Endothelial cell of umbilical vein (primary cell): ENCODE measurements at regions not wholly inside any gene's neighbourhood (a gene's known extent, or its start where the extent isn't known, plus 50 kb on each side); places are given as distances from the start of the nearest gene placed in this dataset.

ENCODE experiments used
- BruUV-seq: library from RNA; stranded (reverse); fragments of 400-500 nt; replicated peaks from 2 replicates; lab custom pipeline; 2021; lab: Mats Ljungman, UMichigan
- CTCF ChIA-PET: fragments of 300-600, 350-600 bp; sonication (Branson Sonifier 250); formaldehyde crosslinking; loops from one replicate; lab custom pipeline; 2021; ENCODE audit warnings: antibody characterized with exemption, inconsistent platforms; lab: Charles Lee
- POLR2A ChIA-PET: fragments of 300-600, 350-600 bp; sonication (Branson Sonifier 250); formaldehyde crosslinking; loops from one replicate; lab custom pipeline; 2021; ENCODE audit warnings: antibody characterized with exemption, inconsistent platforms; lab: Charles Lee
- DNase-seq: peaks from one replicate; pipeline ENCODE4 v3.0.0-alpha.2; 2011; ENCODE audit warnings: low read depth, low spot score
- FAIRE-seq: peaks from 2 replicates; lab custom pipeline; 2011; peaks lifted over from hg19 to GRCh38; lab: Jason Lieb, UNC
- H2AFZ ChIP-seq: 2 replicates; pipeline ENCODE4 v1.6.0; 2012; ENCODE audit warnings: low read depth, low read length, control low read depth, inconsistent platforms
- H3K27ac ChIP-seq: 2 replicates; pipeline ENCODE4 v1.5.1; 2011; ENCODE audit warnings: low read depth, mild to moderate bottlenecking, control low read depth, low read length, moderate library complexity; ENCODE audit not compliant: insufficient read depth
- H3K27me3 ChIP-seq, 2 experiments: 2 replicates each; pipeline versions ENCODE4 v1.6.0 to v1.6.1; 2011; ENCODE audit warnings: low read length in 2 of 2, mixed read lengths in 1 of 2; ENCODE audit not compliant: control insufficient read depth in 2 of 2, insufficient read depth in 2 of 2
- H3K36me3 ChIP-seq, 2 experiments: 2 replicates in 1 of 2; 3 replicates in 1 of 2; pipeline ENCODE4 v1.5.1; 2011; ENCODE audit warnings: low read length in 2 of 2, mild to moderate bottlenecking in 1 of 2, moderate library complexity in 1 of 2; ENCODE audit not compliant: control insufficient read depth in 2 of 2, insufficient read depth in 2 of 2; ENCODE audit errors: extremely low read depth in 1 of 2
- H3K4me1 ChIP-seq: 3 replicates; pipeline ENCODE4 v1.5.1; 2011; ENCODE audit warnings: mild to moderate bottlenecking, low read length; ENCODE audit not compliant: control insufficient read depth, insufficient read depth; ENCODE audit errors: extremely low read depth
- H3K4me2 ChIP-seq: 2 replicates; pipeline ENCODE4 v1.6.1; 2011; ENCODE audit warnings: low read length, control low read depth, mixed read lengths; ENCODE audit not compliant: insufficient read depth
- H3K4me3 ChIP-seq, 3 experiments: fragments of 200-600 bp in 1 of 3; sonication (generic), shearing (Covaris generic) in 1 of 3; replicated peaks in 1 of 3; 2 replicates each; pipeline ENCODE4 v1.5.1; 2011 to 2016; ENCODE audit warnings: control low read depth in 3 of 3, low read length in 3 of 3, mild to moderate bottlenecking in 2 of 3, inconsistent platforms in 1 of 3, low read depth in 1 of 3, moderate library complexity in 1 of 3; ENCODE audit not compliant: insufficient read depth in 1 of 3
- H3K79me2 ChIP-seq: 2 replicates; pipeline ENCODE4 v1.6.0; 2012; ENCODE audit warnings: low read length, inconsistent platforms; ENCODE audit not compliant: control insufficient read depth, insufficient read depth
- H3K9ac ChIP-seq: replicated peaks from 2 replicates; pipeline ENCODE3; 2011; ENCODE audit warnings: low read length, control low read depth; ENCODE audit not compliant: insufficient read depth; ENCODE audit errors: extremely low read depth
- H3K9me1 ChIP-seq: replicated peaks from 3 replicates; pipeline ENCODE4 v1.6.0; 2011; ENCODE audit warnings: mild to moderate bottlenecking, low read length; ENCODE audit not compliant: control insufficient read depth, insufficient read depth; ENCODE audit errors: extremely low read depth
- H3K9me3 ChIP-seq: replicated peaks from 2 replicates; pipeline ENCODE4 v1.5.1; 2012; ENCODE audit warnings: low read length, inconsistent platforms; ENCODE audit not compliant: control insufficient read depth, insufficient read depth
- H4K20me1 ChIP-seq: replicated peaks from 2 replicates; pipeline ENCODE3; 2011; ENCODE audit warnings: mild to moderate bottlenecking, low read length; ENCODE audit not compliant: control insufficient read depth, insufficient read depth; ENCODE audit errors: extremely low read depth
- FOS ChIP-seq: IDR thresholded peaks from 2 replicates; pipeline ENCODE4 v1.6.1; 2011; ENCODE audit warnings: mild to moderate bottlenecking, low read length, moderate library complexity, borderline replicate concordance; ENCODE audit not compliant: insufficient read depth
- GATA2 ChIP-seq: IDR thresholded peaks from 2 replicates; pipeline ENCODE4 v1.7.0; 2011; ENCODE audit warnings: low read depth, mild to moderate bottlenecking, moderate library complexity, mixed read lengths, low read length; ENCODE audit not compliant: insufficient read length, insufficient read depth
- JUN ChIP-seq: IDR thresholded peaks from 2 replicates; pipeline ENCODE4 v1.6.1; 2011; ENCODE audit warnings: borderline replicate concordance, low read depth; ENCODE audit not compliant: insufficient read length, insufficient read depth
- MYC ChIP-seq: IDR thresholded peaks from one replicate; pipeline ENCODE4 v1.6.1; 2011; ENCODE audit warnings: mild to moderate bottlenecking, low read depth, low read length
- POLR2A ChIP-seq: IDR thresholded peaks from 2 replicates; pipeline ENCODE4 v1.6.1; 2012; ENCODE audit warnings: low read depth, mild to moderate bottlenecking, control low read depth, low read length
- POLR2AphosphoS5 ChIP-seq: IDR thresholded peaks from 2 replicates; pipeline ENCODE4 v1.6.1; 2012; ENCODE audit warnings: low read depth, mild to moderate bottlenecking, control low read depth, low read length, moderate library complexity; ENCODE audit not compliant: insufficient read depth
- dilution Hi-C: fragments of 300-500 bp; cut with MboI; formaldehyde crosslinking; loops from one replicate; pipeline ENCODE4 v1.15.0; 2019; ENCODE audit warnings: low sequenced_read_pairs; ENCODE audit not compliant: extremely low pct_ligation_motif_present
- intact Hi-C: fragments of 100-400 bp; cut with micrococcal nuclease; formaldehyde crosslinking; loops from one replicate; pipeline ENCODE4 v1.10.0; 2022
- TF ChIP-seq, protein P1 (sequence below), 2 donors: IDR thresholded peaks; 1 replicate in 1 of 2; 2 replicates in 1 of 2; pipeline ENCODE4 v1.5.1; 2011; ENCODE audit warnings: low read length in 2 of 2, mild to moderate bottlenecking in 2 of 2, moderate library complexity in 2 of 2, control low read depth in 1 of 2, inconsistent platforms in 1 of 2, low read depth in 1 of 2; ENCODE audit not compliant: insufficient read depth in 1 of 2; ENCODE audit errors: extremely low read depth in 1 of 2

DNA sequence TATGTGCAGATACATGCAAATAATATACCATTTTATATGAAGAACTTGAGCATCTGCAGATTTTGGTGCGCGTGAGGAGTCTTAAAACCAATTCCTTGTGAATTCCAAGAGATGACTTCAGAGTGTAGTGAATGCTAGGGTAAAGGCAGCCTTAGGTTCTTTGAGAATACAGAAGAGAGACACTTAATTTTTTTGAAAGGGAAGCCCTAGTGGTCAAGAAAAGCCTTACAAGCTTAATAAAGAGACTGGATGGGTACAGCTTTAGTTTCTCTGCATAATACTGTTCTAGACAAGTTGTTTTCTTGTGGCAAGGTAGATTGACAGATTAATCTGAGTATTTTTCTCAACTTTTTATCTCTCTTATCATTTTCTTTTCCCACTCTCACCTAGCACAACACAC lies 636.5 kb downstream of the DNAJB9 start:
- no TSS peak for BruUV-seq
- Histone ChIP-seq H3K36me3 (no peaks in the 10 kb centered on the region), H3K27ac (no peak overlapping the region), H3K9me1 (no peaks in the 10 kb centered on the region), H3K9ac (no peak overlapping the region), H3K4me1 (no peaks in the 10 kb centered on the region), H3K4me2 (no peak overlapping the region), H3K79me2 (no peaks in the 10 kb centered on the region), H3K9me3 (no peaks in the 10 kb centered on the region), H2AFZ (no peak overlapping the region), H3K4me3 (no peak overlapping the region), H4K20me1 (no peaks in the 10 kb centered on the region), H3K27me3 (no peaks in the 10 kb centered on the region)
- dilution Hi-C loops: no loop called here
- no peak for DNase-seq
- FAIRE-seq: no peak
- TF ChIP-seq GATA2 (no peak), POLR2AphosphoS5 (no peak), JUN (no peak), POLR2A (no peak), MYC (no peak)
- TF ChIP-seq, protein P1, sequence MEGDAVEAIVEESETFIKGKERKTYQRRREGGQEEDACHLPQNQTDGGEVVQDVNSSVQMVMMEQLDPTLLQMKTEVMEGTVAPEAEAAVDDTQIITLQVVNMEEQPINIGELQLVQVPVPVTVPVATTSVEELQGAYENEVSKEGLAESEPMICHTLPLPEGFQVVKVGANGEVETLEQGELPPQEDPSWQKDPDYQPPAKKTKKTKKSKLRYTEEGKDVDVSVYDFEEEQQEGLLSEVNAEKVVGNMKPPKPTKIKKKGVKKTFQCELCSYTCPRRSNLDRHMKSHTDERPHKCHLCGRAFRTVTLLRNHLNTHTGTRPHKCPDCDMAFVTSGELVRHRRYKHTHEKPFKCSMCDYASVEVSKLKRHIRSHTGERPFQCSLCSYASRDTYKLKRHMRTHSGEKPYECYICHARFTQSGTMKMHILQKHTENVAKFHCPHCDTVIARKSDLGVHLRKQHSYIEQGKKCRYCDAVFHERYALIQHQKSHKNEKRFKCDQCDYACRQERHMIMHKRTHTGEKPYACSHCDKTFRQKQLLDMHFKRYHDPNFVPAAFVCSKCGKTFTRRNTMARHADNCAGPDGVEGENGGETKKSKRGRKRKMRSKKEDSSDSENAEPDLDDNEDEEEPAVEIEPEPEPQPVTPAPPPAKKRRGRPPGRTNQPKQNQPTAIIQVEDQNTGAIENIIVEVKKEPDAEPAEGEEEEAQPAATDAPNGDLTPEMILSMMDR (IDR thresholded peaks at IDR 0.05; ENCODE audit: extremely low read depth in 1 of 2, insufficient read depth in 1 of 2, low read depth in 1 of 2, low read length in 2 of 2): no peak
- POLR2A ChIA-PET: no interaction called here
- CTCF ChIA-PET: no interaction called here
- intact Hi-C loops: no loop called here

DNA sequence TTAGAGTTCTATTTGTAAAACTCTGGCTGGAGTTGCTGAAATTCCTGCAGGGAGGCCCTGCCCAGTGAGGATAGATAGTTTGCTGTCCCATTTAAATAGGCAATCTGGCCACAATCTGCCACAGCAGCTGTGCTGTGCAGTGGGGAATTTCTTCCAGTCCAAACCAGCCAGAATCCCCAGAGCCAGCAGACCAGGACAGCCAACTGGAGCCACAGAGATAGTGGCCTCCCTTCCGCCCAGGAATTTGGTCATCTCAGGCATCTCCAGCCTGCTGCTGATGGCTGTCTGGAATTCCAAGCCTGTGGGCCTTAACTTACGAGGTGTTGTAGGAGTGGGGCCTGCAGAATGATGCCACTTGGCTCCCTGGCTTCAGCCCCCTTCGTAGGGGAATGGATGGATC lies 643.4 kb downstream of the DNAJB9 start:
- intact Hi-C loops: no loop called here
- POLR2A ChIA-PET: no interaction called here
- peaks cover 3% of the 10 kb centered on the region for H3K9me3 ChIP-seq
- TF ChIP-seq POLR2AphosphoS5: no peak
- TF ChIP-seq GATA2: no peak
- no peak for TF ChIP-seq FOS
- TF ChIP-seq MYC: no peak
- H3K36me3 ChIP-seq: no peaks in the 10 kb centered on the region
- no peaks in the 10 kb centered on the region for H3K4me1 ChIP-seq
- H3K9me1 ChIP-seq: no peaks in the 10 kb centered on the region
- dilution Hi-C loops: no loop called here
- no peaks in the 10 kb centered on the region for H3K79me2 ChIP-seq
- no TSS peak for BruUV-seq
- H3K4me3 ChIP-seq: no peak overlapping the region
- CTCF ChIA-PET: no interaction called here
- no peak overlapping the region for H3K4me2 ChIP-seq
- FAIRE-seq (no peak), DNase-seq (no peak)
- H3K27ac ChIP-seq: no peak overlapping the region
- no peaks in the 10 kb centered on the region for H3K27me3 ChIP-seq
- no peak overlapping the region for H3K9ac ChIP-seq
- no peaks in the 10 kb centered on the region for H4K20me1 ChIP-seq
- H2AFZ ChIP-seq: no peak overlapping the region
